HEK293 (cell line): ENCODE measurements at regions not wholly inside any gene's neighbourhood (a gene's known extent, or its start where the extent isn't known, plus 50 kb on each side); places are given as distances from the start of the nearest gene placed in this dataset.

Experiments used
- CTCF ChIA-PET: fragments of 350-600 bp; formaldehyde crosslinking; extraction: SDS; loops from one replicate; lab custom pipeline; 2021; ENCODE audit warnings: antibody characterized with exemption; lab: Yijun Ruan, JAX
- POLR2A ChIA-PET: fragments of 300-600 bp; formaldehyde crosslinking; extraction: SDS; loops from one replicate; lab custom pipeline; 2020; ENCODE audit warnings: antibody characterized with exemption, inconsistent platforms; lab: Yijun Ruan, JAX
- H3K27ac ChIP-seq: fragments of 200-500 bp; sonication (Bioruptor generic); 2 replicates; pipeline ENCODE4 v1.5.1; 2014; ENCODE audit warnings: low read depth, low read length, control low read depth, inconsistent platforms; ENCODE audit errors: extremely low read depth
- H3K36me3 ChIP-seq, 2 experiments: fragments of 200-500 bp in 1 of 2; sonication (Bioruptor generic) in 1 of 2; 1 replicate in 1 of 2; 2 replicates in 1 of 2; pipeline ENCODE4 v1.5.1; 2014 to 2017; ENCODE audit warnings: inconsistent platforms in 2 of 2, low read length in 2 of 2; ENCODE audit not compliant: control insufficient read depth in 2 of 2, insufficient read depth in 1 of 2
- H3K4me1 ChIP-seq: fragments of 200-500 bp; sonication (Bioruptor generic); 2 replicates; pipeline ENCODE4 v1.5.1; 2014; ENCODE audit warnings: mild to moderate bottlenecking, low read length, inconsistent platforms; ENCODE audit not compliant: control insufficient read depth, insufficient read depth
- H3K4me3 ChIP-seq: 2 replicates; pipeline ENCODE4 v1.5.1; 2011; ENCODE audit warnings: low read depth, mild to moderate bottlenecking, control low read depth, low read length, moderate library complexity
- H3K9me3 ChIP-seq: fragments of 200-500 bp; sonication (Bioruptor generic); 2 replicates; pipeline ENCODE4 v1.5.1; 2014; ENCODE audit warnings: low read depth, low read length, inconsistent platforms; ENCODE audit not compliant: control insufficient read depth, insufficient read depth
- EGR2 ChIP-seq: fragments of 450-650 bp; formaldehyde crosslinking; IDR thresholded peaks from 2 replicates; pipeline ENCODE4 v1.5.1; 2016; ENCODE audit warnings: low read depth, missing biosample characterization, missing genetic modification characterization
- MZF1 ChIP-seq: fragments of 450-650 bp; formaldehyde crosslinking; IDR thresholded peaks from 2 replicates; pipeline ENCODE4 v1.5.1; 2017; ENCODE audit warnings: missing biosample characterization, missing genetic modification characterization, borderline replicate concordance
- PRDM4 ChIP-seq: fragments of 450-650 bp; formaldehyde crosslinking; IDR thresholded peaks from 2 replicates; pipeline ENCODE4 v1.5.1; 2017; ENCODE audit warnings: missing biosample characterization, missing genetic modification characterization
- RBAK ChIP-seq: fragments of 450-650 bp; formaldehyde crosslinking; IDR thresholded peaks from 2 replicates; pipeline ENCODE4 v1.5.1; 2016; ENCODE audit warnings: missing biosample characterization, missing genetic modification characterization
- YY2 ChIP-seq: fragments of 450-650 bp; formaldehyde crosslinking; IDR thresholded peaks from 2 replicates; pipeline ENCODE4 v1.5.1; 2016; ENCODE audit warnings: missing biosample characterization, missing genetic modification characterization
- ZBTB17 ChIP-seq: fragments of 450-650 bp; formaldehyde crosslinking; IDR thresholded peaks from 2 replicates; pipeline ENCODE4 v1.5.1; 2016; ENCODE audit warnings: missing biosample characterization, missing genetic modification characterization
- ZFP69B ChIP-seq: fragments of 450-650 bp; formaldehyde crosslinking; IDR thresholded peaks from 2 replicates; pipeline ENCODE4 v1.5.1; 2016; ENCODE audit warnings: missing biosample characterization, missing genetic modification characterization
- ZNF169 ChIP-seq: fragments of 450-650 bp; formaldehyde crosslinking; IDR thresholded peaks from 2 replicates; pipeline ENCODE4 v1.5.1; 2016; ENCODE audit warnings: missing biosample characterization, missing genetic modification characterization
- ZNF174 ChIP-seq: fragments of 450-650 bp; formaldehyde crosslinking; IDR thresholded peaks from 2 replicates; pipeline ENCODE4 v1.5.0; 2017; ENCODE audit warnings: missing biosample characterization, mild to moderate bottlenecking, missing genetic modification characterization
- ZNF184 ChIP-seq: fragments of 450-650 bp; IDR thresholded peaks from 2 replicates; pipeline ENCODE4 v1.5.1; 2018; ENCODE audit warnings: missing biosample characterization, mild to moderate bottlenecking, missing genetic modification characterization
- ZNF202 ChIP-seq: fragments of 450-650 bp; formaldehyde crosslinking; IDR thresholded peaks from 2 replicates; pipeline ENCODE4 v1.5.1; 2016; ENCODE audit warnings: missing biosample characterization, missing genetic modification characterization, borderline replicate concordance
- ZNF366 ChIP-seq: fragments of 450-650 bp; formaldehyde crosslinking; conservative IDR thresholded peaks from 2 replicates; pipeline ENCODE4 v1.5.1; 2016; ENCODE audit warnings: missing biosample characterization, missing genetic modification characterization
- ZNF433 ChIP-seq: fragments of 450-650 bp; formaldehyde crosslinking; IDR thresholded peaks from 2 replicates; pipeline ENCODE4 v1.5.1; 2016; ENCODE audit warnings: missing biosample characterization, missing genetic modification characterization, low read depth
- ZNF473 ChIP-seq: fragments of 450-650 bp; formaldehyde crosslinking; IDR thresholded peaks from 2 replicates; pipeline ENCODE4 v1.5.1; 2017; ENCODE audit warnings: missing biosample characterization, missing genetic modification characterization
- ZNF518A ChIP-seq: fragments of 450-650 bp; formaldehyde crosslinking; conservative IDR thresholded peaks from 2 replicates; pipeline ENCODE4 v1.5.1; 2016; ENCODE audit warnings: low read depth, missing biosample characterization, missing genetic modification characterization
- ZNF623 ChIP-seq: fragments of 450-650 bp; formaldehyde crosslinking; IDR thresholded peaks from 2 replicates; pipeline ENCODE4 v1.5.1; 2016; ENCODE audit warnings: missing biosample characterization, missing genetic modification characterization
- ZNF704 ChIP-seq: fragments of 450-650 bp; formaldehyde crosslinking; IDR thresholded peaks from 2 replicates; pipeline ENCODE4 v1.5.1; 2016; ENCODE audit warnings: missing biosample characterization, missing genetic modification characterization
- ZNF76 ChIP-seq: fragments of 450-650 bp; formaldehyde crosslinking; IDR thresholded peaks from 2 replicates; pipeline ENCODE4; 2016; ENCODE audit warnings: low read depth, missing biosample characterization, missing genetic modification characterization, borderline replicate concordance
- ZNF792 ChIP-seq: fragments of 450-650 bp; formaldehyde crosslinking; IDR thresholded peaks from 2 replicates; pipeline ENCODE4 v1.5.1; 2016; ENCODE audit warnings: missing biosample characterization, missing genetic modification characterization
- ZSCAN4 ChIP-seq: fragments of 450-650 bp; formaldehyde crosslinking; IDR thresholded peaks from 2 replicates; pipeline ENCODE4 v1.5.1; 2017; ENCODE audit warnings: missing biosample characterization, missing genetic modification characterization
- TF ChIP-seq, protein P1 (sequence below): fragments of 450-650 bp; formaldehyde crosslinking; IDR thresholded peaks from 2 replicates; pipeline ENCODE4 v1.5.1; 2016; ENCODE audit warnings: missing biosample characterization, missing genetic modification characterization

GRCh38 chr4:181245326-181245725 lies 997.9 kb upstream of the TENM3 start (continued):
- TF ChIP-seq ZNF174, result no peak

- Histone ChIP-seq H3K4me3 (no peak overlapping the region), H3K27ac (no peak overlapping the region), H3K9me3 (no peaks in the 10 kb centered on the region), H3K36me3 (no peaks in the 10 kb centered on the region), H3K4me1 (no peaks in the 10 kb centered on the region)
- TF ChIP-seq ZNF366 (tag by site-specific recombination), result no peak
- TF ChIP-seq ZNF169, result no peak
- TF ChIP-seq PRDM4, result no peak
- no peak for TF ChIP-seq MZF1 (tag by site-specific recombination)
- no peak for TF ChIP-seq ZNF76
- no peak for TF ChIP-seq ZNF518A
- no peak for TF ChIP-seq EGR2 (tag by site-specific recombination)
- no peak for TF ChIP-seq ZNF792
- TF ChIP-seq ZFP69B (tag by site-specific recombination), result no peak
- TF ChIP-seq ZNF202 (tag by site-specific recombination), result no peak
- TF ChIP-seq, protein P1, sequence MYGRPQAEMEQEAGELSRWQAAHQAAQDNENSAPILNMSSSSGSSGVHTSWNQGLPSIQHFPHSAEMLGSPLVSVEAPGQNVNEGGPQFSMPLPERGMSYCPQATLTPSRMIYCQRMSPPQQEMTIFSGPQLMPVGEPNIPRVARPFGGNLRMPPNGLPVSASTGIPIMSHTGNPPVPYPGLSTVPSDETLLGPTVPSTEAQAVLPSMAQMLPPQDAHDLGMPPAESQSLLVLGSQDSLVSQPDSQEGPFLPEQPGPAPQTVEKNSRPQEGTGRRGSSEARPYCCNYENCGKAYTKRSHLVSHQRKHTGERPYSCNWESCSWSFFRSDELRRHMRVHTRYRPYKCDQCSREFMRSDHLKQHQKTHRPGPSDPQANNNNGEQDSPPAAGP (tag by site-specific recombination), result no peak
- TF ChIP-seq ZSCAN4 (tag by site-specific recombination), result no peak
- no peak for TF ChIP-seq ZNF433 (tag by site-specific recombination)
- no peak for TF ChIP-seq YY2 (tag by site-specific recombination)
- TF ChIP-seq ZBTB17 (tag by site-specific recombination), result no peak
- no peak for TF ChIP-seq ZNF184
- no peak for TF ChIP-seq RBAK (tag by site-specific recombination)
- no peak for TF ChIP-seq ZNF704
- TF ChIP-seq ZNF623 (tag by site-specific recombination), result no peak
- no peak for TF ChIP-seq ZNF473 (tag by site-specific recombination)
- ChIA-PET POLR2A (no interaction called here), CTCF (interaction anchor here (0.6 kb wide), 1 partner anchor 204 kb away, joined by 3 read pairs; no protein-coding TSS in a partner anchor)
Measured at GRCh38 chr4:181249031-181249430, 994.2 kb upstream of the TENM3 start.
